ENCODE measurements at regions not wholly inside any gene's neighbourhood (a gene's known extent, or its start where the extent isn't known, plus 50 kb on each side); places are given as distances from the start of the nearest gene placed in this dataset.

DNA sequence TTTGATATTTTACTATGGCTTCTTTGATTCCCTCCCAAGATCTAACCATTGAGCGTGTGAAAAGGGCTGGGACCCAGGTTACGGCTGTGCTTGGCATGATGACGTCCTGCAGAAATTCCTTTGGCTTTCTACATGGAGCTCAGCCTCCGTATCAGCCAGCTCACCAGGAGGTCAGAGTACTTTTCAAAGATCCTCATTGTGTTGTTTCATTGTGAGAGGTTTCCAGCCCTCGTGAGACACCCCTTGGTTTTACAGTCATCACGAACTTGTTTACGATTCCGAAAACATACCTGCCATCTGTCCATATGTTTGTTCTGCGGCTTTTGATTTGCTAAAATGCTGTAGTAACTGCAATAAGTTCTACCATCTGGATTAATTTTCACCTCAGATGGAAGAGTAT is 453.1 kb downstream of the TMEM121 start:
- no peak overlapping the region for H3K14ac ChIP-seq (ENCODE audit: insufficient read length)
- no peak overlapping the region for H3K9ac ChIP-seq (replicated peaks in 1 of 4; ENCODE audit: extremely low read depth in 1 of 4, low read depth in 3 of 4, low read length in 3 of 4)
- no peaks in the 10 kb centered on the region for H3K27me3 ChIP-seq (replicated peaks in 1 of 4; ENCODE audit: control insufficient read depth in 3 of 4, extremely low read depth in 1 of 4, insufficient read depth in 3 of 4, low read length in 3 of 4)
- no peak for TF ChIP-seq RNF2 (IDR thresholded peaks at IDR 0.05; ENCODE audit: borderline replicate concordance, low read depth, low read length, missing control alignments, poor library complexity, severe bottlenecking)
- H4K5ac ChIP-seq (ENCODE audit: insufficient read length, low read depth, low read length): no peak overlapping the region
- no peak for FAIRE-seq
- no peak overlapping the region for H2BK15ac ChIP-seq (ENCODE audit: low read length)
- H3K79me1 ChIP-seq (ENCODE audit: low read depth, low read length): no peaks in the 10 kb centered on the region
- H2BK5ac ChIP-seq (ENCODE audit: low read depth, low read length): no peak overlapping the region
- ChIA-PET POLR2A (ENCODE audit: partially characterized antibody) (no interaction called here), CTCF (ENCODE audit: partially characterized antibody) (no interaction called here)
- H3K4me2 ChIP-seq (ENCODE audit: insufficient read depth in 1 of 2, low read depth in 2 of 2, low read length in 2 of 2): no peak overlapping the region
- H2BK120ac ChIP-seq (replicated peaks; ENCODE audit: low read depth, low read length): no peak overlapping the region
- no peak overlapping the region for H3K56ac ChIP-seq (replicated peaks; ENCODE audit: insufficient read length, low read depth, low read length)
- H3K23me2 ChIP-seq (ENCODE audit: low read depth, low read length): no peaks in the 10 kb centered on the region
- WGBS, 2 experiments (ENCODE audit: extremely low coverage in 1 of 2, insufficient coverage in 1 of 2, insufficient read length in 1 of 2, insufficient replicate concordance in 2 of 2, low coverage in 1 of 2, low lambda C conversion rate in 2 of 2, missing lambda C conversion rate in 1 of 2): 79% methylated on average over 9 of the region's 9 CpGs; no CpG with 5 or more reads in 1 of the 2 experiments
- no peak overlapping the region for H2BK20ac ChIP-seq (ENCODE audit: low read length)
- no peak overlapping the region for H3K4me3 ChIP-seq (ENCODE audit: extremely low read depth in 1 of 4, insufficient read depth in 2 of 4, low read depth in 3 of 4, low read length in 4 of 4)
- no peak overlapping the region for H2AFZ ChIP-seq (ENCODE audit: low read length)
- H3K18ac ChIP-seq (ENCODE audit: extremely low read depth, low read length): no peak overlapping the region
- no peak for DNase-seq (ENCODE audit: low read depth in 1 of 2, low spot score in 2 of 2)
- H3K27ac ChIP-seq (ENCODE audit: low read depth, low read length): no peak overlapping the region
- no peak overlapping the region for H2AK5ac ChIP-seq (ENCODE audit: low read depth, low read length)
- no peak overlapping the region for H2BK12ac ChIP-seq (ENCODE audit: low read depth, low read length)
- no peaks in the 10 kb centered on the region for H3K36me3 ChIP-seq (ENCODE audit: control insufficient read depth in 2 of 4, insufficient read depth in 4 of 4, low read length in 3 of 4)
- no peaks in the 10 kb centered on the region for H3K4me1 ChIP-seq (replicated peaks in 1 of 4; ENCODE audit: control insufficient read depth in 3 of 4, insufficient read depth in 4 of 4, low read length in 3 of 4)
- no peak overlapping the region for H4K8ac ChIP-seq (ENCODE audit: extremely low read depth, insufficient read depth, low read length)
- no peak overlapping the region for H3K23ac ChIP-seq (ENCODE audit: insufficient read length)
- no peak overlapping the region for H4K91ac ChIP-seq (replicated peaks; ENCODE audit: insufficient read length, low read length)
- H4K20me1 ChIP-seq (replicated peaks in 1 of 2; ENCODE audit: control insufficient read depth in 1 of 2, insufficient read depth in 2 of 2, low read length in 2 of 2): no peaks in the 10 kb centered on the region
- peaks cover 51 to 91% of the 10 kb centered on the region in 2 experiments for H3K9me3 ChIP-seq (ENCODE audit: insufficient read depth in 2 of 2, low read depth in 1 of 2, low read length in 1 of 2)
- no peaks in the 10 kb centered on the region for H3K79me2 ChIP-seq (ENCODE audit: control insufficient read depth in 1 of 2, insufficient read depth in 2 of 2, low read length in 2 of 2)
- H3K4ac ChIP-seq (replicated peaks; ENCODE audit: insufficient read length, low read depth, low read length): no peak overlapping the region

Data from H1 (cell line).